Thymus (tissue), 11 donors: ENCODE measurements at regions not wholly inside any gene's neighbourhood (a gene's known extent, or its start where the extent isn't known, plus 50 kb on each side); places are given as distances from the start of the nearest gene placed in this dataset.
A peak's percentile ranks its signal among the peaks of the same experiment; 100 is the strongest.
"Not testable (repeated sequence)": the region's sequence is repeated elsewhere in the genome, so short reads cannot be mapped to it uniquely, and the experiment has no call there.

Source experiments
- DNase-seq, 9 donors: peaks; one replicate each; pipeline ENCODE4 v3.0.0-alpha.2; 2013; ENCODE audit warnings: low spot score in 9 of 9, low read depth in 6 of 9, missing footprints in 1 of 9
- H3K27ac ChIP-seq, 2 donors: one replicate each; pipeline ENCODE4 v1.5.1; 2013; ENCODE audit warnings: control low read depth in 1 of 2, low read depth in 1 of 2, low read length in 1 of 2, mild to moderate bottlenecking in 1 of 2, moderate library complexity in 1 of 2
- H3K27me3 ChIP-seq, 2 donors: one replicate each; pipeline ENCODE4 v1.5.1; 2013; ENCODE audit warnings: low read length in 1 of 2; ENCODE audit not compliant: control insufficient read depth in 2 of 2, insufficient read depth in 1 of 2
- H3K36me3 ChIP-seq, 2 donors: one replicate each; pipeline ENCODE4 v1.5.1; 2013; ENCODE audit warnings: low read length in 1 of 2, mild to moderate bottlenecking in 1 of 2, moderate library complexity in 1 of 2; ENCODE audit not compliant: control insufficient read depth in 2 of 2, insufficient read depth in 2 of 2
- H3K4me1 ChIP-seq, 2 donors: one replicate each; pipeline ENCODE4 v1.5.1; 2013; ENCODE audit warnings: low read length in 2 of 2; ENCODE audit not compliant: control insufficient read depth in 2 of 2, insufficient read depth in 2 of 2
- H3K4me3 ChIP-seq, 2 donors: one replicate each; pipeline ENCODE4 v1.5.1; 2013; ENCODE audit warnings: low read length in 2 of 2, control low read depth in 1 of 2, mild to moderate bottlenecking in 1 of 2
- H3K9me3 ChIP-seq, 2 donors: one replicate each; pipeline ENCODE4 v1.5.1; 2013; ENCODE audit warnings: low read length in 1 of 2, mild to moderate bottlenecking in 1 of 2; ENCODE audit not compliant: control insufficient read depth in 2 of 2, insufficient read depth in 1 of 2
- WGBS: extraction: QIAGEN DNeasy Blood & Tissue Kit; methylation state at CpG from one replicate; pipeline ENCODE4 v1.1.7; 2013; 5-methylcytosine and 5-hydroxymethylcytosine counted together
- donor health status: healthy.

DNA sequence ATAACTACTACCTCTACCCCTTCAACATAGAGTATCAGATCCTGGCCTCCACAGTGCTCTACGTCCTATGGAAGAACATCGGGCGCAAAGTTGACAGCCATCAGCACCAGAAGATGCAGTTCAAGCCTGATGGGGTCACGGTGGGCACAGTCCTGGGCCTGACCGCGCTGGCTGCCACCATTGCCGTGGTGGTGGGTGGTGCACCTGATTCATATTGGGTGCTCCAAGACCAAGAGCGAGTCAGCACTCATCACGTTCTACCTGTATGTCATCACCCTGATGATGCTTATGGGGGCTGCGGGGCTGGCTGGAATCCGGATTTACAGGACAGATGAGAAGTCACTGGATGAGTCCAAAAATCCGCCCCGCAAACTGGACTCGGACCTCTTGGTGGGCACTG lies 846.4 kb downstream of the RPIA start:
- WGBS = 96% methylated on average over 6 of the region's 14 CpGs
- not testable (repeated sequence) for H3K27me3 ChIP-seq, H3K9me3 ChIP-seq, H3K27ac ChIP-seq, H3K4me1 ChIP-seq, H3K36me3 ChIP-seq, H3K4me3 ChIP-seq, DNase-seq

DNA sequence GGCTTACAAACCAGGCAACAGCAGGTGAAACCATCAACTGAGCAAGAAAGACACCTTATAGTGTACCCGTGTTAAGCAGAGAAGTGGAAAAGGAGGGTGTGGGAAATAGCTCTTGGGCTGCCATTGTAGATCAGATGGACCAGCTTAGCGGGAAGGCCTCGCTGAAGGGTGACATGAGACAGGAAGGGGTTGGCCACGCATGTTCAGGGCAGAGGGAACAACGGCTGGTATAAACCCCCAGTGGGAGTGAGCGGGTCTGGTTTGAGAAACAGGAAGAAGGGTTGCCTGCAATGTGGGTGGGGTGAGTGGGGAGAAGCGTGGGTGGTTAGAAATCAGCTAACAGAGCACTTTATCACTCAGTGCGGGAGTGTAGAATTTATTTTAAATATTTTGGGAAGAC lies 852.6 kb downstream of the RPIA start:
- 66% methylated on average over 4 of the region's 8 CpGs for WGBS
- H3K27ac ChIP-seq, DNase-seq, H3K9me3 ChIP-seq, H3K36me3 ChIP-seq, H3K27me3 ChIP-seq, H3K4me3 ChIP-seq, H3K4me1 ChIP-seq: not testable (repeated sequence)

DNA sequence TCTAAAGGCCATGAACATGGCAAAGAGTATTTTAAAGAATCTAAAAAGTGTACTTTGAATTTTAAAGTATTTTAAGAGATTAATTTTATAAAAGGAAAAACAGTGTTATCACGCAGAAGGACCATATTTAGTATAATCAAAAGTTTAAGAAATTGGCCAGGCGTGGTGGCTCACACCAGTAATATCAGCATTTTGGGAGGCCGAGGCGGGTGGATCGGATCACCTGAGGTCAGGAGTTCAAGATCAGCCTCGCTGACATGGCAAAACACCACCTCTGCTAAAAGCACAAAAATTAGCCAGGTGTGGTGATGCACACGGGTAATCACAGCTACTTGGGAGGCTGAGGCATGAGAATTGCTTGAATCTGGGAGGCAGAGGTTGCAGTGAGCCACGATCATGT lies 887.7 kb downstream of the RPIA start:
- H3K4me3 ChIP-seq, H3K27ac ChIP-seq, H3K36me3 ChIP-seq, H3K27me3 ChIP-seq, DNase-seq, H3K9me3 ChIP-seq, H3K4me1 ChIP-seq: not testable (repeated sequence)
- WGBS = 93% methylated on average over 5 of the region's 8 CpGs

DNA sequence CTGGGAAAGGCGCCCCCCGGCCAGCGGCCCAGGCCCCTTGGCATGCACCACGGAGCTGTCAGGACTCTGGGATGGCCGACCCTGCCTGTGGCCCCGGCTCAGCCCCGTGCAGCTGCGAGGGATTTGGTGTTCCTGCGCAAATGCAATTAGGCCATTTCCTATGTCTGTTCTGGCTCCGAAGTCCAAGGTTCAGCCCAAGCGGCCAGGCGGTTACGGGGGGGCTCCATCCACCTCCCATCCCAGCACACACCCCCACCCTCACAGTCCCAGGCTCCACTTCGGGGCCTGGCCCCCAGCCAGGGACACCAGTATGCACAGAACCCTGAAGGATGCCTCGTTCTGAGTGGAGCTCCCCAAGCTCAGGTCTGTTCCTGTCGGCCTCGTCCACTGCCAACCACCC lies 891.3 kb downstream of the RPIA start:
- WGBS = 92% methylated on average over 5 of the region's 17 CpGs
- not testable (repeated sequence) for H3K36me3 ChIP-seq, H3K27me3 ChIP-seq, H3K4me3 ChIP-seq, H3K27ac ChIP-seq, H3K4me1 ChIP-seq, DNase-seq, H3K9me3 ChIP-seq

DNA sequence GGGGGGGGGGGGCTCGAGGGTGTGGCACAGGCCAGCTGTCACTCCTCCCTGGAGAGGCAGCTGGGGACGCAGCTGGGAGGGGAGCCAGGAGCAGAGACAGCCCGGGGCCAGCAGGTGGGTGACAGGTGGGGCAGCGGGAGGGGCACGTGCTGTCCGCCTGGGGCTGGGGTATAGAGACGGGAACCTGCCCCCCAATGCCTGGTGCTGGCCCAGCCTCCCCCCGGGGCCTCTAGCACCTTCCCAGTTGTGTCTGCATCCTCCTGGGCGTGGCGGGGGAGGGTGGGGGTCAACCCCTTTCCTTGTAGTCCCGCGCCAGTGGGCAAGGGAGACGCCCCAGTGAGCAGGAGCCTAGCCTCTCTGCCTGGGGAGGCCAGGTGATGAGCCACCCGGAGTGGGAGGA lies 892.6 kb downstream of the RPIA start:
- not testable (repeated sequence) for H3K36me3 ChIP-seq, H3K27me3 ChIP-seq, DNase-seq, H3K4me1 ChIP-seq, H3K27ac ChIP-seq, H3K4me3 ChIP-seq, H3K9me3 ChIP-seq
- WGBS = 97% methylated on average over 10 of the region's 14 CpGs

DNA sequence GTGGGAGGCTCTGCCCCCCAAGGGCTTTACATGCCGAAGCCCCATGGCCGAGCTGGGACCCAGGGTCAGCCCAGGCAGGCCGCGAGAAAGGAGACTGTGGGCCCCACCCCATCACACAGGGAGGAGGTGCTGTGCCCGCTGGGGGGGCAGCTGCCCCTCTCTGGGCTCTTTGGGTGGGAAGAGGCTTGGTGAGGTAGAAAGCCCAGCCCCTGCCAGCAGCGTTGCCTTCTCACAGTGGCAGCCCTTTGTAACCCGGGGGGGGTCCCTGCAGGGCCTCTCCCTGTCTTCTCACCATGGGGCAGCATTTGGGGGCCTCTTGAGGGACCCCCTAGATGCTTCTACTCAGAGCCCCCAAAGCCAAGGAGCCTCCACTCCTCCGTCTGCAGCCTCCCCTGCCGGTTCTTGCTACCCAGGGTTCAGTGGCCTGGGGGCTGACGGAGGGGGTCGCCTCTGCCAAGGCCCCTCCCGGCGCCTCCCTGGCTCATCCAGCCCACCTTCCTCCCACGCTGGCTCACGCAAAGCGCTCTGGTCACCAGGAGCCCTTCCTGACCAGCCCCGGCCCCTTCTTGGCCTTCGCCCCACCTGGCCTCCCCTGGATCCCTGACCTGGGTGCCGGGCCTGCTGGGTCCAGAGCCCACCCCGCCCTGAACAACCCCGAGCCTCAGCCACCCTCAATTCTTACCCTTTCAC lies 893.5 kb downstream of the RPIA start:
- 21% methylated on average over 10 of the region's 21 CpGs for WGBS
- DNase-seq, H3K36me3 ChIP-seq, H3K4me1 ChIP-seq, H3K27me3 ChIP-seq, H3K27ac ChIP-seq, H3K9me3 ChIP-seq, H3K4me3 ChIP-seq: not testable (repeated sequence)

DNA sequence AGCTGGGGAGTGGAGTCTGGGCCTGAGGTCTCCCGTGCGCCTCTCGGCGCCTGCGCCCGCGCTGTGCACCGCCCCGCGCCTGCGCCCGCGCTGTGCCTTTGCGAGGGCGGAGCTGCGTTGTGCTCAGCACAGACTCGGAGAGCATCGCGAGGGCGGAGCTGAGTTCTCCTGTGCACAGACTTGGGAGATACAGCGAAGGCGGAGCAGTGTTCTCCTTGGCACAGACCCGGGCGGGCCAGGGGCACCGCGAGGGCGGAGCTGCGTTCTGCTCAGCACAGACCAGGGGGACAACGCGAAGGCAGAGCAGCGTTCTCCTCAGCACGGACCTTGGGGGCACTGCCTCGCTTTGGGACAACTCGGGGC lies 894.1 kb downstream of the RPIA start:
- H3K27me3 ChIP-seq, H3K9me3 ChIP-seq, H3K27ac ChIP-seq, H3K4me3 ChIP-seq, H3K36me3 ChIP-seq, H3K4me1 ChIP-seq: not testable (repeated sequence)
- peak in 8 of 9 donors; percentile 1 to 70 (median 34) for DNase-seq
- 14% methylated on average over 26 of the region's 34 CpGs for WGBS

DNA sequence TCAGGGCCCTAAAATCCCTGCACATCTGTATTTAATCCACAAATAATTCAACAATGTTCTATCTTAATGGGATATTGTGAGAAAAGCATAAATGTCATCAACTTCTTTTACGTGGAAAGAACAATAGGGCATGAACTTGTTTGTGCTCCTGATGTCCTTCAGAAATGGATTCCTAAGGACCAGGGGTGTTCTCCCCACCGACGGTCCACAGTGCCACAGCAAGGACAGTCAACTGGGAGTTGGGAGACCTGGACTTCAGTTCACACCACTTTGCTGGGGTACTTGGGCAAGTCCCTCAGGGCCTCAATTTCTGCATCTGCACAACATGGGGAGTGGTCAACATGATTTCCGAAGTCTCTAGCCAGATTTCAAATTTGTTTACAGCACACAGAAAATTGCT lies 908.4 kb downstream of the RPIA start:
- not testable (repeated sequence) for H3K4me3 ChIP-seq, H3K27ac ChIP-seq, H3K9me3 ChIP-seq, H3K4me1 ChIP-seq, H3K36me3 ChIP-seq, H3K27me3 ChIP-seq, DNase-seq
- WGBS = 89% methylated on average over 3 of the region's 4 CpGs

DNA sequence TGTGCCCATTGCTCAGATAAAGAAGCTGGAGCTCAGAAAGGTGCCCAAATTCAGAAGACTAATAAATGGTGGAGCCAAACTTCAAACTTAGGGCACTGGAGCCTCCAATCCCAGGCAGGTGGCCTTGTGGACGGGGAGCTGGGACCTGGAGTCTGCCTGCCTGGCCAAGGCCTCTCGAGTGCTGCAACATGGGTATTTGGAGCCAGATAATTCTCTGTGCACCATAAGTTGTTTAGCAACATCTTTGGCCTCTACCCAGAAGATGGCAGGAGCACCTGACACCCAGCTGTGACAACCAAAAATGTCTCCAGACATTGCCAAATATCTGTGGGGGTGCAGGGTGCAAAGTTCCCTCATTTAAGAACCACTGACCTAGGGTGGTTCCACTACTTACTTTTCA lies 915.0 kb downstream of the RPIA start:
- not testable (repeated sequence) for H3K4me1 ChIP-seq, H3K27me3 ChIP-seq, H3K4me3 ChIP-seq, DNase-seq, H3K36me3 ChIP-seq, H3K27ac ChIP-seq, H3K9me3 ChIP-seq
- 71% methylated on average over 2 of the region's 2 CpGs for WGBS
